ENCODE measurements at regions not wholly inside any gene's neighbourhood (a gene's known extent, or its start where the extent isn't known, plus 50 kb on each side); places are given as distances from the start of the nearest gene placed in this dataset.

- Histone ChIP-seq H2BK15ac (ENCODE audit: low read depth, low read length) (no peak overlapping the region), H3K9ac (ENCODE audit: low read depth, low read length) (no peak overlapping the region), H4K20me1 (ENCODE audit: insufficient read depth, low read length) (no peaks in the 10 kb centered on the region), H3K9me3 (ENCODE audit: control insufficient read depth, insufficient read depth, low read length) (0 out of 2 replicates have a peak, but pooled peaks cover 2% of the 10 kb centered on the region), H2AK9ac (replicated peaks; ENCODE audit: low read depth, low read length, poor library complexity) (no peak overlapping the region), H3K4me2 (ENCODE audit: low read depth, low read length) (no peak overlapping the region), H3K14ac (replicated peaks; ENCODE audit: low read depth, low read length) (no peak overlapping the region), H3K23ac (ENCODE audit: low read depth, low read length) (no peak overlapping the region), H3K36me3 (ENCODE audit: control insufficient read depth, insufficient read depth, low read length) (no peaks in the 10 kb centered on the region), H2AFZ (replicated peaks; ENCODE audit: low read length, poor library complexity) (no peak overlapping the region), H3K4me1 (ENCODE audit: control insufficient read depth, insufficient read depth, low read length) (no peaks in the 10 kb centered on the region; the same call in 1 of the 2 replicates), H3K27ac (ENCODE audit: insufficient read depth, low read length) (no peak overlapping the region), H3K9me1 (ENCODE audit: insufficient read depth, low read length) (no peaks in the 10 kb centered on the region; the same call in 1 of the 2 replicates), H2BK20ac (ENCODE audit: low read depth, low read length) (no peak overlapping the region), H4K91ac (ENCODE audit: insufficient read depth, low read depth, low read length) (no peak overlapping the region), H4K5ac (ENCODE audit: low read depth, low read length) (no peak overlapping the region), H3K18ac (ENCODE audit: low read depth, low read length) (no peak overlapping the region), H4K8ac (ENCODE audit: low read depth in 2 of 2, low read length in 2 of 2) (no peak overlapping the region), H2BK120ac (ENCODE audit: low read depth, low read length) (no peak overlapping the region), H3K27me3 (ENCODE audit: control insufficient read depth, insufficient read depth, low read length) (peaks cover 17% of the 10 kb centered on the region), H2BK5ac (ENCODE audit: low read depth, low read length, poor library complexity, severe bottlenecking) (no peak overlapping the region), H2AK5ac (ENCODE audit: low read depth, low read length) (no peak overlapping the region), H3K56ac (ENCODE audit: extremely low read depth, insufficient read depth, low read length) (no peak overlapping the region), H3K4me3 (ENCODE audit: insufficient read depth, low read depth, low read length) (no peak overlapping the region), H3K79me1 (ENCODE audit: low read depth in 1 of 2, low read length in 2 of 2) (no peaks in the 10 kb centered on the region), H3K4ac (ENCODE audit: low read depth, low read length) (no peak overlapping the region)
- in situ Hi-C loops (cut with MboI; ENCODE audit: low sequenced_read_pairs) (no loop called here), dilution Hi-C loops (cut with HindIII; ENCODE audit: low sequenced_read_pairs, unreplicated experiment) (no loop called here), intact Hi-C loops (cut with micrococcal nuclease) (no loop called here)
- no peak for ATAC-seq (ENCODE audit: low read depth)
- DNase-seq: no peak
- ChIA-PET CTCF (no interaction called here), POLR2A (ENCODE audit: unreplicated experiment) (no interaction called here)
- no CpG with 5 or more reads among the region's 4 CpGs for WGBS, 2 experiments (ENCODE audit: extremely low coverage in 2 of 2, insufficient read length in 1 of 2)
- no TSS peak for BruUV-seq (replicated peaks)
- no peak for TF ChIP-seq BHLHE40 (IDR thresholded peaks at IDR 0.05; ENCODE audit: low read depth, low read length)
- TF ChIP-seq ELK1 (IDR thresholded peaks at IDR 0.05; ENCODE audit: borderline replicate concordance, low read depth, low read length): no peak
- no peak for TF ChIP-seq NFE2L2 (IDR thresholded peaks at IDR 0.05; ENCODE audit: low read depth, low read length)
- no peak for TF ChIP-seq CHD1 (IDR thresholded peaks at IDR 0.05; ENCODE audit: low read depth, low read length)
- no peak for TF ChIP-seq CEBPB (IDR thresholded peaks at IDR 0.05; ENCODE audit: low read depth, low read length)
- no peak for TF ChIP-seq POLR2A (IDR thresholded peaks at IDR 0.05; ENCODE audit: low read depth, low read length)
- TF ChIP-seq RAD21 (IDR thresholded peaks at IDR 0.05; ENCODE audit: low read length): no peak
- no peak for TF ChIP-seq MAZ (IDR thresholded peaks at IDR 0.05; ENCODE audit: borderline replicate concordance, low read depth, low read length)
- no peak for TF ChIP-seq FOS (IDR thresholded peaks at IDR 0.05; ENCODE audit: low read depth, low read length)
- no peak for TF ChIP-seq CTCF (conservative IDR thresholded peaks at IDR 0.05; ENCODE audit: low read depth, low read length)
- TF ChIP-seq USF2 (IDR thresholded peaks at IDR 0.05; ENCODE audit: low read depth, low read length): no peak
- TF ChIP-seq MXI1 (IDR thresholded peaks at IDR 0.05; ENCODE audit: borderline replicate concordance, low read depth, low read length): no peak
- TF ChIP-seq SMC3 (IDR thresholded peaks at IDR 0.05; ENCODE audit: low read depth, low read length): no peak
- TF ChIP-seq MAFK (IDR thresholded peaks at IDR 0.05; ENCODE audit: low read depth, low read length): no peak
- TF ChIP-seq RCOR1 (IDR thresholded peaks at IDR 0.05; ENCODE audit: insufficient replicate concordance, low read length): no peak
Measured at GRCh38 chr3:14338242-14338641, 64.2 kb upstream of the SLC6A6 start.
